KG1 (cell line): ENCODE measurements at regions not wholly inside any gene's neighbourhood (a gene's known extent, or its start where the extent isn't known, plus 50 kb on each side); places are given as distances from the start of the nearest gene placed in this dataset.
"Not testable (repeated sequence)": the region's sequence is repeated elsewhere in the genome, so short reads cannot be mapped to it uniquely, and the experiment has no call there.

Source experiments
- DNase-seq: peaks from one replicate; lab custom pipeline; 2025; lab: John Stamatoyannopoulos, UW

DNA sequence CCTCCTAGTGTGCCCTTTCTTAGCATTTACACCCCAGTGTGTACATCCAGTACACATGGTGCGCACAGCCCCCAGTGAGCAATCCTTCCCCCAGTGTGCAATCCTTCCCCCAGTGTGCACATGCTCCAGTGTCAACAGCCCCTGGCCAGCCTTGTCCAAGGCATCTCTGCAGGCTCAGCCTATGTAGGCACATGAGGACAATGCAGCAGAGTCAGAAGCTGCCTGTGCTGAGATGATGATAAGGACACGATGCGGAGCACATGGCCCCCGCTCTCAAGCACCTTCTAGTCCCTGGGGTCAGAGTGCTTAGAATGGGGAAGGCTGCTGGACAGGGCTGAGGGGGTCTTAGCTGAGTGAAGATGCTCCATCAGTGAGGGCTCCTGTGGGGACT, 69.8 kb downstream of the GADD45G start:
- DNase-seq, result no peak

GRCh38 chr9:89675058-89675742, 70.4 kb downstream of the GADD45G start:
- no peak for DNase-seq

GRCh38 chr9:89676281-89676680, 71.5 kb downstream of the GADD45G start:
- no peak for DNase-seq

DNA sequence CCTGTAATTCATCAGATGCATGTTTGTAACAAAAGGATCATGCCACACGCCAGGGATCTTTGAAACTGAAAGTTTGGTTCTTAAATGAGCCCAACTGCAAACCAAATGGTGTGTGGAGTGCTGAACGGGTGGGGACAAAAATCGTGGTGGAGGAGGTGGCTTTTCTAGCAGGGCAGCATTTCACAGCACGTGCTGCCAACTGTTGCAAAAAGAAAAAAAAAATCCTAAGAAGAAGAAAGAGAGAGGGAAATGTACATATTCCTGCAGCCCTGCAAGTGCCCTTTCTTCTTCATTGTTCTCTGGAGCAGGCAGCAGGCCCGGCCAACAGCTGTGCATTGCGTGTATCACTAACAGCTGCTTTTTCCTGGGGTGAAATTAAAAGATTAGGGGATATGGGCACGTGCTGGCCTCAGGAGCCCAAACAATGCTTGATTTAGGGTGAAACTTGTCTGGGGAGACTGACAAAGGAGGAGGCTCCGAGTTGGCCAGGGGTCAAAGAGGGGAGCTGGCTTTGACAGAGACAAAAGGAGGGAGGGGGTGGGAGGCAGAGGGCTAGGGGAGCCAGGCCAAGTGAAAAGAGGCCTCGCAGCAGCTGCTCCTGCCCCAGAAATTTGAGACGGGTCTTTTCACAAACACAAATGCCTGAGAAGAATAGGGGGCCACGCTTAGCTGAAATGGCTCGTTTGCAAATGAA, 73.0 kb downstream of the GADD45G start:
- no peak for DNase-seq

- DNase-seq, result no peak
Observed at GRCh38 chr9:89678396-89679015, 73.7 kb downstream of the GADD45G start.

GRCh38 chr9:89679016-89679415, 74.2 kb downstream of the GADD45G start:
- DNase-seq, result no peak

- no peak for DNase-seq
Observed at GRCh38 chr9:89679581-89679980, 74.8 kb downstream of the GADD45G start.

GRCh38 chr9:89680547-89681467, 76.0 kb downstream of the GADD45G start:
- no peak for DNase-seq

GRCh38 chr9:89681468-89681859, 76.7 kb downstream of the GADD45G start:
- DNase-seq, result not testable (repeated sequence)

GRCh38 chr9:89683626-89684025, 78.8 kb downstream of the GADD45G start:
- DNase-seq, result no peak

DNA sequence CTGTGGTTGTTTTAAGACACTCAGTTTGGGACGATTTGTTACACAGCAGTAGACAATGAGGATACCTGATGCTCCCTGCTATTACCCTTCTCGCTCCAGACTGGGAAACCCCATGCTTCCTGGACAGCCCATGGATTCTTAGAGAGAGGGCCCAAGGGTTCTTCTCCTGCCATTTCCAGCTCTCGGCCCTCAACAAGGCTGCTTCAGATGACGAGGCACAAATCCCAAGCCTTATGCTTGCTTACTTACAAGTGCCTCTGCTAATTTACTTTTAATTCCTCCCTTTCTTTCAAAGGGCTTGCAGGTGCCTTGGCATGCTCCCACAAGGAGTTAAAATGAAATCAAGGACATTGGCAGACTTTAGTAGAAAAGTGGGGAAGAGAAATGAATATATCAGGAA, 79.4 kb downstream of the GADD45G start:
- DNase-seq, result no peak

DNA sequence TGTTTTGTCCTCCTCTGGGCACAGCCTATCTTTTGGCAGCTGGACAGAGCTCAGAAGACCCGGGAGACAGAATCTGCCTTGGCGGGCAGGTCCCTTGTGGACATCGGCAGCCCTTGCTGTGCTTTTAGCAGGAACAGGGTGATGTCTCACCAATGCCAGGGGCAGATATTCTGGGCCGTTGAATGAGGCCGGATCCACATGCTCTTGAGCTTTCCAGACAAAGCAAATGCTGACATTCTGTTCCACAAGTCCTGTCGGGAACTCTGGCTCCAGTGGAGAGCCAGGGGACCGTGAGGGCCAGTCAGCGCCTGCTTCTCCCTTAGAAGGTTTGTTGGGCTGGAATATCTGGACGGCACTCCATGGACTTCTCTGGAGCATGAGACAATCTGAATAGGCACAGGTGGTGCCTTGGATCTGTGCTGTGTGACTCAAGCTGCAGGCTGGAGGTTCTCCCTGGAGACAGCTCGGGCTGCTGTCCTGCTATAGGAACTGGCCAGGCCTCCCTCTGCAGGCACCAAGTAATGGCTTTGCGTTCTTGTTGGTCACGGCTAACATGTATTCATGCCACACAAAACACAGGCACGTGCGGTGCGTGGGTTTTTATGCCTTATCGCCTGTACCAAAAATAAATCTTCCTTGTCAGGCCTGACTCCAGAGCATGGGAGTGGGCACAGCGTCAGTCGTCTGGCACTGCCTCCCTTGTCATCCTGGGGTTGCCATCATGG, 80.3 kb downstream of the GADD45G start:
- no peak for DNase-seq

- DNase-seq, result no peak
Observed at GRCh38 chr9:89685698-89686097, 80.9 kb downstream of the GADD45G start.

DNA sequence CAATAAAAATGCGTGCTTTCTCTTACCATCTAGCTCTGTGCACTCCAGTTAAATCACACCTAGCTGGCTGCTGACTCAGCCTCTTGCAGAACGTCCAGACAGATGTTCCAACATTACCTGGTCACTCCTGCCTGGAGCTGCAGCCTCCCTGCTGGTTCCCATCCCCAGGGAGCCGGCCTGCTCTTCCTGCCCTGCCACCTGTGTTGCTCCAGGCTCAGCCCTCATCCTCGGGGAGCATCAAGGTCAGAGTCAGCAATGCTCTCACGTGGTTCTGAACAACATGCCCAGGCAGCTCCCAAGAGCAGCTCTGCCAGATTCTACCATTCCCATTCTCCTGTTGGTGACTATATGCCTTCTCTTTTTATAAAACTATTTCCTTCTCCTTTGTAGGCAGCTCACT, 81.3 kb downstream of the GADD45G start:
- DNase-seq, result no peak

DNA sequence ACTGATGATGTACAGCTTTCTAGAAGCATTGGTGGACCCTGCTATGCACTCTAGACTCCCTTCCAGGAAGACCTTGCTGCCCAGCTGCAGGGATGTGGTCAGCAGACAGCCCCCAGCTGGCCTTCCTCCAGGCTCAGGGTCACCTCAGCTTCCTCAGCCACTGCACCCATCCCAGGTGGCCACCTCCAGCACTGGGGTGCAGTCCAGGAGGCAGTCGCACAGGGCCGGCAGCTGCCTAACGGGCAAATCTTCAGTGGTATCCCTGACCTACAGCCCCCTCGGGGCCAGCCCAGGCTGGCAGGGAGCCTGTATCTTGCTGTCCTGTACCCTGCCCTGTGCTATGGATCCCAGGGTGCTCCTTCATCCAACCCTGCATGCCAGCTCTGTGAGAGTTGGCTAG, 81.8 kb downstream of the GADD45G start:
- no peak for DNase-seq

DNA sequence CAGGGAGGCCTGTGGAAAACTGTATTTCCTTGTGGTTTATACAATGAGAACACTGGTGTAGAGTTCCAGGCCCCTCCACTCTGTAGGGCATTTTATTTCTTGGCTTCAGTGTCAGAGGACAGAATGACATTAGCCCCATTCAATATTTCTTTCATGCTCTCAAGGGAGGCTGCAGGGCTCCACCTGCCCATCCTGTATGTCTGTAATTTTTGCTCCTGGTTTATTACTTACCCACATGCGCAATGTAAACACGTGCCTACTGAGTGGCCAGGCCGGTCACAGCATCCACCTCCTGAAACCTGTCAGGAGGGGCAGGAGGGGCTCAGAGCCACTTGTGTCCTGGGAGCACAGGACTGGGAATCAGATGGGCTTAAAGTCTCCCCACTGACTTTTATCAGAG, 82.4 kb downstream of the GADD45G start:
- no peak for DNase-seq

GRCh38 chr9:89687848-89688247, 83.0 kb downstream of the GADD45G start:
- DNase-seq, result no peak

DNA sequence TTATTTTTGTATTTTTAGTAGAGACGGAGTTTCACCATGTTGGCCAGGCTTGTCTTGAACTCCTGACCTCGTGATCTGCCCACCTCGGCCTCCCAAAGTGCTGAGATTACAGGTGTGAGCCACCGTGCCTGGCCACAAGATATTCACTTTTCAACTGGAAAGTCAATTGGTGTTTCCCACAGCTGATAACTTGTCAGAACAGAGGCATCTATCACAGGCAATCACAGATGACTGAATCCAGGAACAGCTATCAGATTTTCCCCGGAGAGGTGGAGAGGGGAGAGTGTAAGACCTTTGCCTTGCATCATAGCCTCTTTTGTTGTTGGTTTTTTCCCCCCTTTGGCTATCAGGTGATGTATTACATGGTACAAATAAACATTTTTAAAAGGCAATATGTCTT, 84.5 kb downstream of the GADD45G start:
- not testable (repeated sequence) for DNase-seq

GRCh38 chr9:89690334-89690912, 85.6 kb downstream of the GADD45G start:
- no peak for DNase-seq

- DNase-seq, result no peak
Observed at GRCh38 chr9:89695441-89695891, 90.7 kb downstream of the GADD45G start.

GRCh38 chr9:89695979-89696378, 91.2 kb downstream of the GADD45G start:
- DNase-seq, result not testable (repeated sequence)
